Posterior vena cava (tissue), 2 donors: ENCODE measurements at regions not wholly inside any gene's neighbourhood (a gene's known extent, or its start where the extent isn't known, plus 50 kb on each side); places are given as distances from the start of the nearest gene placed in this dataset.
"Not testable (repeated sequence)": the region's sequence is repeated elsewhere in the genome, so short reads cannot be mapped to it uniquely, and the experiment has no call there.

Source experiments
- DNase-seq: peaks from one replicate; pipeline ENCODE4 v3.0.0-alpha.2; 2020; ENCODE audit warnings: low spot score
- intact Hi-C, 2 donors: fragments of 100-400 bp; cut with DNase I; formaldehyde crosslinking; loops; one replicate each; pipeline versions ENCODE4 v1.14.1 to v1.14.2; 2022 to 2023
- donor health status: DM: yes; HTN: yes; CAD: no.
- donor health status: DM: yes; HTN: yes; CAD: no.

DNA sequence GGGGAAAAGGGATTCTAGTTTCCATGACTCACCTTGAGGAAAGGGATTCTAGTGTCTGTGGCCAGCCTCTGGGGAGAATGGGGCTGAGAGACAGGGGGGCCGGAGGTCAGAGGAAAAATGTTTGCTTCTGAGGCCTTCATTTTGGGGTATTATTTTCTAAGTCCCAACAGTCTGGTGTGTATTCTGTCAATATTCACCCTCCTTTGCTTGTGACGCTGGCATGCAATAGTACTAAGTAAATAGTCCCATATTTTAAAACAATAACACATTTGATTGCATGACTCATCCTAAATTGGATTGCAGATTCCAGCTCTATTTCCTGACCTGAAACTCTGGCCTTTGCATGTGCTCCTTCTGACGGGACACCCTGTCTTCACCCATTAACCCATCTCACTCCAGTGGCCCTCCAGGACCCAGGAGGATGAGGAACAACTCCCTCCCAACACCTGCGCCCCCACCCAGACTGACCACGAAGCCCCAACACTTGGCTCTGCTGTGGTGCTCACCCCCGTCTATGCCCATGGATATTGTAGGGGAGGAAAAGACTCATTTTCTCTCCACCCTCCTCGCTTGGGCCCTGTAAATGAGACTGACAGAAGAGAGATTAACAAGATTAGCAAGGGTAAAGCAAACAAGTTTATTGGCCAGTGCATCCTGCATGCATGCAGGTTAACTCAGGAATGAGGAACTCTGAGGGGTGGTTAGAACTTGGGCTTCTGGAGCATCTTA, 495.6 kb upstream of the KLF6 start:
- intact Hi-C loops = loop anchor here in 1 of 2 donors (5.0 to 10.0 kb wide), 2 partner anchors 33 to 374 kb away; no protein-coding TSS in a partner anchor
- DNase-seq = no peak

DNA sequence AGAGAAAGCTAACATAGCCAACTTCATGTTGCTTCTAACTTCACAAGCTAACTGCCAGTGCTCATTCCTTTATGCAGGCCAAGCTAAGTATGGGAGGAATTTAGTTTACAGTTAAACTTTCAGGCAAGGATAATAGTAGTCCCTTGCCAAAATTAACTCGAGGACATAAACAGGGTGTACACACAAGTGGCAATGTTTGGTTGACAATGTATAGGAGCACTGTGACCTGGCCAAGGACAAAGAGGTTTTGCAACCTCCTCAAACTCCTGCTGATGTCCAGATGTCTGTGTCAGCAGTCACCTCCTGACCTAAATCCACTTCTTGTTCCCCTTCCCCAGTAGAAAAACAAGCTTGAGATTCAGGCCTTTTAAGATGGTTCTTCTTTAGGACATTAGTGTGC, 494.6 kb upstream of the KLF6 start:
- intact Hi-C loops = loop anchor here in 1 of 2 donors (5.0 to 10.0 kb wide), 2 partner anchors 32 to 375 kb away; no protein-coding TSS in a partner anchor
- DNase-seq = no peak

DNA sequence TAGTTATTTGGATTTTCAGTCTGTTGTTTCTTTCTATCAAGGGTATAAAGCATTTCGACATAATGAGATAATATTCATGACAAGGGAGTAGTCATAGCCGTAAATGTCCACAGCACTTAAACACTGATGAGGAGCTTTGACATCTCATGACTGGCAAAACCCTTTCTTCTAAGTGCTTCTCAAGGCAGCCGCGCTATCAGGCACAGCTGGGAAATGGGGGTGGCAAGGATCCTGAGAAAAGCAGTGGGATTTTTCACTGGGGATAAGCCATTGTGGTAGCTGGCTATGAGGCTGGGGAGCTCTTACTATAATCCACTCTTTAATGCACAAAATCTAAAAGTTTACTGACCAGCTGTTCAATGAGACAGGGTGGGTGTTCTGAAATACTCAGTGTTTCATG, 493.2 kb upstream of the KLF6 start:
- intact Hi-C loops = no loop called here
- DNase-seq = no peak

- no peak for DNase-seq
- intact Hi-C loops = no loop called here
These were observed 491.1 kb upstream of the KLF6 start for GRCh38 chr10:4276151-4276550.

- intact Hi-C loops, DNase-seq: not testable (repeated sequence)
These were observed 489.7 kb upstream of the KLF6 start for GRCh38 chr10:4274671-4275070.

- no peak for DNase-seq
- intact Hi-C loops = no loop called here
These were observed 486.2 kb upstream of the KLF6 start for GRCh38 chr10:4271193-4271592.

DNA sequence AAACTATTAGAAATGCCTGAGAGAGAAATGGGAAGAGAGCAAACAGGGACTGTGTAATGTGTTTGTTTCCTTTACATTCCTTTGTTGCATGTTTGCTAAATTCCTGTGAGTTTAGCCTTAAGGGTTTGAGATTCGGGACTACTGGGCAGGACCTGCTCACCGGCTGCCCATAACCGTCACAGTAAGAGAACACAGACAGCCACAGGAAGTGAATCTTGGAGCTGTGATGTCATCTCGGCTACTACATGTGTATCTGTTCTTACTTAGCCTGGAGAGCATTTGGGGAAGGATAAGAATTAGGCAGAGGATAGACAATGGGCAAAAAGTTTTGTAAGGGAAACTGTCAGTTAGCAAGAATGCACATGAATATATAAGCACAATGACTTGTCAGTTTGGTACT, 485.1 kb upstream of the KLF6 start:
- DNase-seq = no peak
- intact Hi-C loops = no loop called here

- intact Hi-C loops, DNase-seq: not testable (repeated sequence)
These were observed 483.5 kb upstream of the KLF6 start for GRCh38 chr10:4268490-4268889.

DNA sequence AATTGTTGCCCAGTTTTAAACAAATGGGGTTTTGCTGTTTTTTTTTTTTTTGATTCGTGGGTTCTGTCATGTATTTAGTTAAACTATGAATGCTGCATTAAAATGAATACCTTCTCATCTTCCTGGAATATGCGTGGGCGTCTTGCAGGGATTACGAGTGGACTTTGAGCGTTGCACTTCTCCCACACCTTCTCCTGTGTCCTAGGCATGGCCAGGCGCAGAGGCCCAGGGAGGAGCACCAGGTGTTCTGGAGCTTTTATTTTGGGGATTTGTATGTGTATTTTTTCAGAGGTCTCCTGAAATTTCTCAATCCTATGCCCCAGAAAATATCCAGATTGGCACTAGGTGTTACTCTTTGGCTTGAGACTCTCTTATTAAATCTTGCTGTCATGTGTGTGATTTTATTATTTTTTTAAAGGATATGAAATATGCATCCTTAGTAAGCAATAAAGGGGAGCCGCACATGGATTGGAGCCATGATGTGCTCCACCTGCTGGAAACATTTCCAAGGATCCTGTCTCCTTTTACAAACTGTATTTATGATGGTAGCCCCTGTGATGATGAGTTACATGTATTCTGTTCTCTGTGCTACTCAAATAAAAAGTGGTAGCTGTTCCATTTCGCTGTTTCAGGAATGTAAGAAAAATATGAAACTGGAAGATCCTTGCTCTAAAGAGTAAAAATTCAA, 482.2 kb upstream of the KLF6 start:
- no peak for DNase-seq
- intact Hi-C loops = no loop called here

GRCh38 chr10:4266416-4267085, 481.5 kb upstream of the KLF6 start:
- DNase-seq = no peak
- intact Hi-C loops = no loop called here

- intact Hi-C loops = no loop called here
- no peak for DNase-seq
These were observed 481.0 kb upstream of the KLF6 start for GRCh38 chr10:4265964-4266363.

DNA sequence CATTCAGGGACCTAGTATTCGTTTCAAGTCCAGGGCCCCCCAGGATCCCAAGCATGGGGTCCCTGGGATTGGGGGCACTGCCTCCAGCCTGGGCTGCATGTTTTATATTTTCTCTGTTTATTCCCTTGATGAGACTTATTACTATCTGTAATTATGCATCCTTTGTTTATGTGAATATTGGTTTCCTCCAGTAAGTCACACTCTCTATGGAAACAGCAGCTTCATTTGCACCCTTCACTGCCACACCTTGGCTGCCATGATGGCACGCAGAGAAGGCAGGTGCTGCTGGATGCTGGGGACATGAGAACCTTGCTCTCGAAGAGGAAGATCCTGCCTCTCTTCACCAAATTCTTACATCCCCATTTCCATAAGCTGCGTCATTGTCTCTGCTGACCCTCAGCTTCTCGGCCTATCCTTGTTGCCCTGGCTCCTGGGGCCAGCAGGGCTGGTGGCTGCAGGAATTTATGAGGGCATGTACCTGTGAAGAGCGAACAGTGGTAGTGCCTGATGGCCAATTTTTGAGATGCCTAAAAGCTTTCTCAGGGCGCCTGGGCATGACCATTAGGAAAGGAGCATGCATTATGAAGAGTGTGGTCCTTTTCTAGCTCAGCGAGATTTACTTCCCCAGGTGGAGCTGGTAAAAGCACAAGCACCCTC, 479.3 kb upstream of the KLF6 start:
- no peak for DNase-seq

DNA sequence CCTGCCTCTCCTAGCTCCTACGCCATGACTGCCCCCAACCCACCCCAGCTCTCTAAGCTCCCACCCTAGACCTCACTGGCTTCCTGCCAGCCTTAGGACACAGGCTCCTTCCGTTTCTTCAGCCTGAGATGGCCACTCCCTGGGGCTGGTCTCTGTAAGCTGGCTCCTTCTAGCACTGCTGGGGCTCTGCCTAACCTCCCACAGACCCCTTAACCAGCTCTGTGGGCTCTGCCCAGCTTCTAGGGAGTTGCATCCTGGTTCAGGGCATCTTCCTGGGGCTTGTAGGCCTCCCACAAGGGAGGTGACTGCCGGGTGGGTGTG, 478.6 kb upstream of the KLF6 start:
- no peak for DNase-seq
- intact Hi-C loops = no loop called here

More for the DNA sequence above, 479.3 kb upstream of the KLF6 start:
- intact Hi-C loops = no loop called here

DNA sequence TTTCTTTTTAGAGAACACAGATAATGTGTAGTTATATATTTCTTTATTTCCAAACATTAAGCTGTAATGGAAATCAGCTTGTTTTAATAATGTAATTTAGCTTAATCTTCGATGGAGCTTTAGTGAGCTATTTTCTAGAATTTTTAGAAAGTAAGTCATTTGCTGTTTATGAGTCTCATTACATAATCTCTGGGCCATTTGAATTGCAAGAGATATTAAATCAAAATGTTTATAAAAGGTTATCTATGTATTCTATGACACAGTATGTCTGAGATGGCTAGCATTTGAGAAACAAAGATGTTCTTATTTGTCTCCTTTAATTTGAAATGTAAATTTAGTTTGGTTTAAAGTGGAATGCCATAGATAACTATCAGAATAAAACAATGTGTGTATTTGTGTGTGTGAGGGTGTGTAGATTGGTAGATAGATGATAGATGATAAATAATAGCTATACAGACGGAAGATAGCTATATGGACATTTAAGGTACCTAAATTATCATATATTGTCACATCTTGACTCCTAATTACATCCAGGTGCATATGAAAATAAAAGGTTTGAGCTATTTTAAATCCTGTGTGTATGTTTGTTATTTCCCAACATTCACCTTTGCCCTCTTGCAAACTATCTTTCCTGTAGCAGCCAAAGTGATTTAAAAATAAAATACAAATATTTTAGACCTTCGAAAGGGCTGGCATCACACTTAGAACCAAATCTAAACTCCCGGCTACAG, 478.0 kb upstream of the KLF6 start:
- intact Hi-C loops = no loop called here
- DNase-seq = no peak

- intact Hi-C loops = no loop called here
- DNase-seq = no peak
These were observed 477.4 kb upstream of the KLF6 start for GRCh38 chr10:4262449-4262848.

DNA sequence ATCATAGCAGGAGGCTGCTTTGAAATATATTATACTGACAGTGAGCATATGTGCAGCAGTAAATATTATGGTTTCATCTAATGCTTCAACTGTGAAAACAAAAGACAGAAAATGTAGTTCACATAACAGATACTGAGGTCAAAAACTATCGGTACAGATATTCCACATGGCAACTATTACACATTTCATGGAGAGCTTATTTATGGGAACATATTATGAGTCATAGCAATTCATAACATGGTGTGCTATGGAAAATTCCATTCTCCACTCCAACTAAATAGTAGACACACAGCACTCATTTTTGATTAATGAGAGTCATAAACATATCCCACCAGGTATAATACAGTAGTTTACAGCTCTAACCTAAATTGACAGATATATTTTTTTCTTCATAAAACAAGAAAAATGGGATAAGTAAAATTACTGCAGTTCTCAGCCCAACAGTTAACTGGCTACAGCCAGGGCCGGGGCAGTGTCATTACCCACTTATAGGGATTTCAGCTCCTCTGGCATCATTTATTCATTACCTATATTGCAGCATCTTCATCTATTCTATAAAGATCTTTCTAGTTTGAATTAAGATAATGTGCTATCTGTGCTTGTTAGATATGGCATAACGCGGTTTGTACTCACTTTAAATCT, 475.6 kb upstream of the KLF6 start:
- intact Hi-C loops = no loop called here

GRCh38 chr10:4257939-4258465, 473.0 kb upstream of the KLF6 start:
- DNase-seq = no peak
- intact Hi-C loops = no loop called here

More for the DNA sequence above, 475.6 kb upstream of the KLF6 start:
- DNase-seq = no peak

- no peak for DNase-seq
- intact Hi-C loops = no loop called here
These were observed 472.0 kb upstream of the KLF6 start for GRCh38 chr10:4256971-4257370.

DNA sequence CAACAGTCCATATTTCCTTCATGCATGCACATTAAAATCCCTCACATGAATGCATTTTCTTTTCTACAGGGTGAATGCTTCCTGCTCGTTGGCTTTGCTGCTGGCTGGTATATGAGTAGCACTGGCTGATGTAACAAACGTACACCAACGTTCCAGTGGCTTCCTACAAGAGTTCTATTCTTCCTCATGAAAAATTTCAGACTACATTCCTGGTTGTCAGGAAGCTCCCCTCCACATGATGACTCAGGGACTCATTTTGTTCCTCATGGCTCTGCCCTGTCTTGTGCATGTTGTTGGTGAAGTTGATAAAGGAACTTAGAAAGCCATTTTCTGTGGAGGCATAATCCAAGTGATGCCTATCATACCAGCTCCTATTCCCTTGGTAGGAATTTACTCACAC, 470.7 kb upstream of the KLF6 start:
- no peak for DNase-seq
- intact Hi-C loops = no loop called here
